ENCODE measurements at regions not wholly inside any gene's neighbourhood (a gene's known extent, or its start where the extent isn't known, plus 50 kb on each side); places are given as distances from the start of the nearest gene placed in this dataset.

DNA sequence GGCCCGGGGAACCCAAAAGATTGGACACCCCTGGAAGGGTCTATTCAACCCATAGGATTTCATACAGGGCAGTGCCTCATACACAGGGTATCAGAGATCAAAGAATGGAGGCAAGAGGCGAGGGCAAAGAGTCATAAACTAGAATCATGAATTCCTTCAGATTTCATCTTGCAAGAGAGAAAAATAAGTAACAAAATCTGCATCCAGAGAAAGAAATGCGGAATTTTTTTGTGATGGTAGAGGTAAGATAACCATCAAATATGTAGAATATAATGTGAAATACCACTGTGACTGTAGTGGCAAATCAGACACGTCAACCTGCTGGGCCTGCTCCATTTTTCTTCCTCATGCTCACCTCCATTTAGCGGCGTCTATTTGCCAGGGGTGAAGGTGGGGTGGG, 143.6 kb downstream of the SNX18 start:
- TF ChIP-seq EP300 (IDR thresholded peaks at IDR 0.05) (no peak), POLR2AphosphoS5 (IDR thresholded peaks at IDR 0.05) (no peak)
